NCI-H345 treated with DMSO at 0.1 percent for 48 hours (cell line): ENCODE measurements at regions not wholly inside any gene's neighbourhood (a gene's known extent, or its start where the extent isn't known, plus 50 kb on each side); places are given as distances from the start of the nearest gene placed in this dataset.
"Not testable (repeated sequence)": the region's sequence is repeated elsewhere in the genome, so short reads cannot be mapped to it uniquely, and the experiment has no call there.

Source experiments
- DNase-seq: peaks from one replicate; lab custom pipeline; 2025; ENCODE audit not compliant: unreplicated experiment; lab: John Stamatoyannopoulos, UW

DNA sequence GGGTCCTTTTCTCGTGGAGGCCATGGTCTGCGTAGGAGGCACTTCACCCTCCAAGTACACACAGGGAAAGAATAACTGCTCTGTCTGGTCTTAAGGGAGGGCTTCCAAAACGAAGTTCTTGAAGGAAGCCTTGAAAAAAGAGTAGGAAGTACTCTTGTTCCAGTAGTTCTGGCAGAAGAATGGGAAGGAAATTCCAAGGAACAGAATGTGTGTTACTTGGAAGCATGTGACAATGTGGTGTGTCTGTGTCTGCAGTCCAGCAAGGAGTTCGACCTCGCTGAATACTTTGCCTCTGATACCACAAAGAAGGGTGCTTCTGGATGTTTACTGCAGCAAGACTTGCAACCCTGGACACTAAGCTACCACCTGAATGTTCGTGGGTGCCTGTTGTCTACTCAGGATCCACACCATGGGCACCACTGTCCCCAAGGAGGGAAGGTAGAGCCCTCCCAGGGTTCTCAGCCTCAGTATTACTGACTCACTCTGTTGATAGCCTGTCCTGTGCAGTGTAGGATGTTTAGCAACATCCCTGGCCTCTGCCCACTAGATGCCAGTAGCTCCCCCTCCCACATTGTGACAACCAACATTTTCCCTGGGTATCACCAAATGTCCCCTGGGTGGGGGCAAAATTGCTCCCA is 471.6 kb upstream of the CDH4 start:
- DNase-seq = no peak

DNA sequence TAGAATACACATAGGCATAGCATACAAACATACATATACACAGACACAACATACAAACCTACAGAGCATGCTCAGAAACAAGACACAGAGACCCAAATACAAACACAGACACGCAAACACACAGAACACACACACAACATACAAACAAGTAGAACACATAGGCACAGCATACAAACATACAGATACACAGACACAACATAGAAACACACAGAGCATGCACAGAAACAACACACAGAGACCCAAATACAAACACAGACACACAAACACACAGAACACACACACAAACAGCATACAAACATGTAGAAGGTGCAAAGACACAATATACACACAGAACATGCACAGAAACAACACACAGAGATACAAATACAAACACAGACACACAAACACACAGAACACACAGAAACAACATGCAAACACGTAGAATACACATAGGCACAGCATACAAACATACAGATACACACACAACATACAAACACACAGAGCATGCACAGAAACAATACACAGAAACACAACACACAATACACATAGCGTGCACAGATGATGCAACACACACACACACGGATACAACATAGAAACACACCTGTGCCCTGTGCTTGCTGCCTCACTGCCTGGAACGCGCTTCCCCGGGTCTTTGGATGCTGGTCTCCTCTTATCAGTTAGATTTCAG is 469.0 kb upstream of the CDH4 start:
- no peak for DNase-seq

DNA sequence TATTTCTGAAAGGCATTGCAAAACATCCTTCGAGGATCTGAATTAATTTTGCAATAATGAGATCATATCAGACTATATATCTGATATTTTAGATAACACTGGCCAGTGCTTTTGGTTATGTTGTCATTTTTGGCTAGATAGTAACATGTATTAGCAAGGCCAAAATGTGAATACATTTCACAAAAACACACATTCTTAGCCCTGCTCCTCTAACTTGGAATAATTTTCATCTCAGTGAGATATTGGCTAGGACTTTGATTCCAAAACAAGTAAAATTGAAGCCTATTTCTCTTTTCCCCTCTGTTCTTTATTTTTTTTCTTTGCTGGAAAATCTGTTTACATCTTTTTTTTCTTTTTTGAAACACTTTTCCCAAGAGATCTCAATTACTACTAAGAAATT is 466.8 kb upstream of the CDH4 start:
- DNase-seq = no peak

DNA sequence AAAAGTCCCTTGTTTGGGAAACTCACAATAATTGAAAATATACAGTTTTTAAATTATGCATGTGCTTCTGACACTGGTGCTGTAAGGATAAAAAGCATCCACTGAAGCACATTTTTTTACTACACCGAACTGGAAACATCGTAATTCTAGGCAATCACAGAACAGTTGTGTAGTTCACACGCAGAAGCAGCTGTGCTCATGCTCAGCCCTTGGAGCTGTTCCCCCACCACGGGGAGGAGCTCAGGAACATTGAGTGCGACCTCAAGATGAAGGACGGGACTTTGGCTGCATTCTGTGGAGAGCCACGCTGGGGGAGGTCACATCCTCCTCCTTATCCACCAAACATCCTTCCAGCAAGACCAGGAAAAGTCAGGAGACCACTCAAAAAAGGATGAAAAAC is 466.3 kb upstream of the CDH4 start:
- no peak for DNase-seq

- no peak for DNase-seq
These were observed 465.3 kb upstream of the CDH4 start for GRCh38 chr20:60786686-60787217.

DNA sequence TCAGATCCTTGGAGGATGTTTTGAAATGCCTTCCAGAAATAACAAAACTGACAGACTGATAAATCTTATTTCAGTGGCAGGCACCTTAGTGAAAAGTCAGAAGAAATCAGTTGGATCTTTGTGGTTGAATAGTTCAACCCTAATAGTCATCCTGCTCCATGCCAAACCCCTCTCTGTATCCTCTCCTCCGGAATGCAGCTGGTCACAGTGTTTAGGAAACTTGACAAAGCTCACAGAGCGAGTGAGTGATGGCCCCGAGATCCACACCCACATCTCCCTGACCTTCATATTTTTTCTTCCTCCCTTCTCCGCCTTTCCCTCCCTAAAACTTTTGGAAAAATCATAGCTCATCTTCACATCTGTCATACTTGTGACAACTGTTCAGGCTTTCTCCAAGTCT is 464.8 kb upstream of the CDH4 start:
- no peak for DNase-seq

DNA sequence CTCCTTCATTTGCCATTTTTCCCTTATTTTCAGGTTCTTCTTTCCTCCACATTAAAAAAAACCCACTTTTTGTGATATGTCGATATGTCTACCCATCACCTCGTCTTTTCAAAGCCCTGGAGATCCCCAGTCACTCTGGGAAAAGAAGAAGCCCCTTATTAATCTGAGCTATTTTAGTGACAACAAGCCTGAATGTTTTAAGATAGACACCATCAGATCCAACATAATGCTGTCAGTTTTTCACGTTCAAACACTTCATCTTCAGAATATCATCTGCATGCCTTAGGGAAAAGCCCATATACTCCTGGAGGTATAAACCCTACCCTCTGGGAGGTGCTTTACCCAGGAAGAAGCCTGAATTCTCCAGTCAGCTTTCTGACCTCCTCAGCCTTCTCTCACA is 464.0 kb upstream of the CDH4 start:
- no peak for DNase-seq

- DNase-seq = no peak
These were observed 462.7 kb upstream of the CDH4 start for GRCh38 chr20:60789399-60789798.

DNA sequence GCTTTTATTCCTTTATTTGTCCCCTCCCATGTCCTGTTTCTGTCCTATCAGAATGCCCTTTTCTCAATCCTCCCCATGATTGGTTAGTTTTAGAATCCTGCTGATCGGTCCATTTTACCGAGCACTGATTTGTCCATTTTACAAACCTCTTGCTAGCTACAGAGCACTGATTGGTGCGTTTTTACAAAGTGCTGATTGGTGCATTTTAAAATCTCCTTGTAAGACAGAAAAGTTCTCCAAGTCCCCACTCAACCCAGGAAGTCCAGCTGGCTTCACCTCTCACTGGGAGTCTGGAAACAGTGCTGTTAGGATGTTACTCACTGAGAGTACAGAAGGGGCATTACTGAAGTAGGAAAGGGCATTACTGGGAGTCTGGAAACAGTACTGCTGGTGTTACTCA is 461.7 kb upstream of the CDH4 start:
- not testable (repeated sequence) for DNase-seq

DNA sequence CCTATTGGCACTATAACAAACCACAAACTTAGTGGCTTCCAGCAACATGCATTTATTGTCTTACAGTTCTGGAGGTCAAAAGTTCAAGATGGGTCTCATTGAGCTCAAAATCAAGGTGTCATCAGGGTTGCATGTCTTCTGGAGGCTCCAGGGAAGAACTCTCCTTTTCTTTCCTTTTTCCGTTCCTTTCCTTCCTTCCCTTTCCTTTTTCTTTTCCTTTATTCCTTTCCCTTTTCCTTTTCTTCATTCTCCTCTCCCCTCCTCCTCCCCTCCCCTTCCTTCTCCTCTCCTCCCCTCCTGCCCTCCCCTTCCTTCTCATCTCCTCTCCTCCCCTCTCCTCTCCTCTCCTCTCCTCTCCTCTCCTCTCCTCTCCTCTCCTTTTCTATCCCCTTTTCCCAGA is 460.2 kb upstream of the CDH4 start:
- DNase-seq = no peak

GRCh38 chr20:60792941-60793340 is 459.1 kb upstream of the CDH4 start:
- DNase-seq = no peak

- no peak for DNase-seq
These were observed 457.4 kb upstream of the CDH4 start for GRCh38 chr20:60794674-60795073.

DNA sequence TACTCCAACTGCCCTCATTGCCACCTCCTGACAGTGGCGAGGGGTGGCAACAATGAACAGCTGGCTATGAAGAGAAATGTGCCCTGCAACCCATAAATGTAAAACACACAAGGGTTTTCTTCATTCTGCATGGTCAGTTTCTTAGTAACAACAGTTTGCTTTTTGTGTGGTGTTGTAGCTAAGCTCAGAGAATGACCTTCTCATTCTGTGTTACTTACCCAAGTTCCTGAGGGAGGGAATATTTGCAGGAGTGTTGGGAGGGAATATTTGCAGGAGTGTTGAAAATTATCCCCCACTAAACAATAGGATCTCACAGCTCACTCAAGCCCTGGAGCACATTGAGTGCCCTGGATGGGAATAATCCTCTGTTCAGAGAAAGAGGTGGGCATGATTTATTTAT is 456.4 kb upstream of the CDH4 start:
- DNase-seq = no peak

DNA sequence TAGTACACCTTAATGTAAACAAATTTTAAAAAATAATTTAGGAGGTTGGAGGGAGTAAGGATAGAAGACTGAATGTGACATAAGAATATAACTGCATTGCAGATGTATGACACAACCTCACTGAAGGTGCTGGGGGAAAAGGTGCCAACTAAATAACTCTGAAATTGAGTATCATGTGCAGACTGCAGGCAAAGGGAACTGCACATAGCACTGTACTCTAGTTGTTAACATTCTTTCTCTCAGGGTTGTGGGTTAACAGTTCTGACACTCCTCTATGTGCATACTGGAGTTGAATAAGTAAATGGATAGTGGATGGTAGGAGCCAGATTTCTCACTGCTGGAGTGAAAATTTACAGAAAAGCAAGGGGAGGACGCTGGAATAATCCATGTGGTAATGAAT is 451.9 kb upstream of the CDH4 start:
- no peak for DNase-seq

DNA sequence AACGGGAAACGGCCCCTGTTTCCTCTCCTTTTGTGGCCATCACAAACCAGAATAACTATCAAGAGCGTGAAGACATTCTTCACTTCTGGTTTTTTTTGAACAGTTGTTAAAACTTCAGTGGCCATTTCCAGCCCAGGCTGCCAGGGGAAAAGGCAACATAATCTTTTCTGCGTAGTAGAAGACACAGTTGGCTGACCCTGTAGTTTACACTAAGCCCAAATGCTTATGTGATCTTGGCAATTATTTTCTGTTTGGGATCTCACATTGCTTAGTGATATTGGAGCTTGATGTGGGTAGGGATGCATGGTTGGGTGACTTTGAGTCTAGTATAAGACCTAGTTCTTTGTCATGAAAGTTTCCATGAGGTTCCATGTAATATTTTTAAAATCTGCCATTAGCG is 449.4 kb upstream of the CDH4 start:
- no peak for DNase-seq

GRCh38 chr20:60803335-60804055 is 448.6 kb upstream of the CDH4 start:
- no peak for DNase-seq

DNA sequence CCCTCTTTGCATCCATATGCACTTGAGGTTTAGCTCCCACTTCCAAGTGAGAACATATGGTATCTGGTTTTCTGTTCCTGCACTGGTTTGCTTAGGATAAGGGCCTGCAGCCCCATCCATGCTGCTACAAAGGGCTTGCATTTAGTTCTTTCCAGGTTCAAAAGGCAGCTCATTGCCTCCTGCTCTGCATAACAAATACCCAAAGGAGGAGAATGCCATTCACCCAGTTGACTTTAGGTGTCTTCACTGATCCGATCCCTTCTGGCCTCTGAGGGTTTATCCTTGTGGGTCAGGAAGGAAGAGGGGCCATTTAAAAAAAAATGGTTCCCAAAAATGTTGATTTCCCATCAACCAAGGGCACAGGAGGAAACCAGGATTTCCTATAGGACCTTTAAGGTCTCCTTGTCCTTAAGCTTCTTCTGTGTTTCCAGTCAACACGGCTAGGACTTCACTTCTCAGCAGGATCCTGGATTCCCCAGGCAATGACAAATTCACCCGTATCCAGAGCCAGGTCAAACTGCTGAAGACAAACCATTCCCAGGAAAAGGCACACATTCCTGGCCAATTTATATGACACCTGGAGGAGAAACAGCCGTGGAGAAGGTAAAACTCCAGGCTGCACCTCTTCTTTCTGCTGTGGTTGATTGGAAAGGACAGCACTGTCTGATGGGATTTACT is 447.7 kb upstream of the CDH4 start:
- DNase-seq = no peak

GRCh38 chr20:60804918-60805630 is 447.0 kb upstream of the CDH4 start:
- DNase-seq = no peak

DNA sequence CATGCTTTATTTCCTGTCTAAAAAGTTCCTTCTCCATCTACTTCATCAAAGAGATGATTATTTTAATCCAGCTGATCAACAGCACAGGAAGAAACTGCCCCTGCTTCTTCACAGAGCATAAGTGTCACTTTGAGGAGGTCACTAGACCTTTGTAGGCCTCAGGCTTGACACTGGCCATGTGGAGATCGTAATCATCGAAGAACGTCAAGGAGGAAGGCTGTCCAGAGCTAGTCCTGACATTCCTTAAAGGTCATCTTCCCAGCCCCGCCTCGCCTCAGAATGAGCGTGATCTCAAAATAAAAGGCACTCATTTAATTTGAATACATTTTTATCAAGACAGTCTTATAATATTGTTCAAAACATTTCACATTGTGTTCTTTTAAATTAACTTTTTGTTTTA is 445.7 kb upstream of the CDH4 start:
- DNase-seq = no peak

- no peak for DNase-seq
These were observed 445.2 kb upstream of the CDH4 start for GRCh38 chr20:60806824-60807223.
